HG03342 (cell line): ENCODE measurements at regions not wholly inside any gene's neighbourhood (a gene's known extent, or its start where the extent isn't known, plus 50 kb on each side); places are given as distances from the start of the nearest gene placed in this dataset.
"Not testable (repeated sequence)": the region's sequence is repeated elsewhere in the genome, so short reads cannot be mapped to it uniquely, and the experiment has no call there.

Source experiments
- ATAC-seq: cut with Tn5 transposase; IDR thresholded peaks from one replicate; pipeline ENCODE4 v1.9.1; 2021; ENCODE audit warnings: mild to moderate bottlenecking, moderate library complexity; ENCODE audit not compliant: unreplicated experiment

DNA sequence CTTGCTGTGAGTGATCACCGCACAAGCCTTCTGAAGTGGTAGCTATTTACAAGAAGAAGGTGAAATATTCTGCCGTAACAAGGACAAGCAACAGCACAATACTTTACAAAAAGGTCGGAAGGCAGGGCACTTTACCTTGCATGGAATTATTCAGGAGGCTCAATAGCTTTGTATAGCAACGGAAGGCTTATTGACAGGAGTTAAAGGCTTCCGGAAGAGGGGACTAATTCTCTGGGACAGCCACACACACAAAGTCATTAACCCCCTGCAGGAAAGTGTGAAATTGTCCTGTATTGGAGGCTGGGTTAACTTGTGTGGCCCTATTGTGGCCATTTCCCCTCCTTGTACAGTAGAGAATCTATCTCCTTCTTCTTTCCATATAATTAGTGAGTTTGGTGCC, 199.3 kb upstream of the SEMA6A start:
- no peak for ATAC-seq

DNA sequence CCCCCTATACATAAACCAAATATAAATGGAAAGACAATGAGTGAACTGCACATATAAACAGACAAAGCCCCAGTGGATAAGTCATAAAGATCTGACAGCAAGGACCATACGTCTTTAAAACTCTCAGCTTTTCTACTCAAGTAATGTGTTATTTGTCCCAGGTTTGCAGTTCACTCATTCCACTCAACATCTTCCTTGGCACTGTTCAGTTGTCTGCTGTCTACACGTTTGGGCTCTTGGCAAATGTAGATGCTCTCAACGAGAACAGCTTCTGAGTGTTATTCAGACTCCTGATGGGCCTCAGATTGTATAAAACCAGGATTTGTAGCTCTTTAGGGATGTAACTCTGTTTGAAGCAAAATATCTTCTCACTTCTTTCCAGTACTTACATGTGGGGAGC, 198.2 kb upstream of the SEMA6A start:
- no peak for ATAC-seq

DNA sequence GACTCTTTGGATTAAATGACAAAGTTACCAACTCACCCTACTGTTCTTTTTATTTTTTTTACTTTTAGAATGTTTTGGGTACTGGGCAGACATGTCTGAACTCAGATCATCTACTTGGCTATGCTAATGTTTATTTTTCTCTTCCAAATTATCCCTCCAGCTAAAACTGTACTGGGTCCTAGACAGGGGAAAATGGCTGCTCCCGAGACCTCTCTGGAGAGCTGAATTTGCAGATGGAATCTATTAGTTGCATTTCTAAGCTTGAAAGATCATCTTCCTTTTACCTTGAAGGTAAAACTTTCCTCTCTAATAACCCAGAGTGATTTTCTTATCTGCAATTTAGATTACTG, 197.5 kb upstream of the SEMA6A start:
- no peak for ATAC-seq

DNA sequence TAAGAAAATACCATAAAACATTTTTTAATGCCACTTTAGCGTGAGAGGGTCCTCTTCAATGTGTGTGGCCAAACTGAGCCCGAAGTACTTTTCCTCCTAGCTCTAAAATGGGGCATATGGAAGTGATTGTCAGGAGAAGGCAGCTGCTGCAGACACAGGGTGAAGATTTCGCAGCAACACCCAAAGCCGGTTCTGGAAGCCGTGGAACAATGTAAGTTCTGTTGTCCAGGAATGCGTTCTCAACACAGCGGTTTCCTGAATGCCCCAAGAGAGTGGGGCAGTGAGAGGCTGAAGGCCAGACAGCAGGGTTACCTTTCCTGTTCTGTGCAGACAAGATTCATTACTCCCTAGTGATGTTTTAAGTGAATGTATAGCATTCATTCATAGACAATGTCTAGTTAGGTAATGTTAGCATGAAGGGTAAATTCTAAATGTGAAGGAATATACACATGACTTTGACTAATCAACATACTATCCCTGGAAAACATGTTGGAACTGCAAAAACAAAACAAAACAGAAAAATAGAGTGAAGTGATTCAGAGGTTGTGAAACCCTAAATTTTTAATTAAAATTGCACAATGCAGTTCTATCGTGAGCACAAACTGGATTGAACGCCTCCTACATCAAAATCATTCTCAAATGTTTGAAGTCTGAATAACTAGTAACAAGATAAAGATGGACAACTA, 197.0 kb upstream of the SEMA6A start:
- no peak for ATAC-seq

DNA sequence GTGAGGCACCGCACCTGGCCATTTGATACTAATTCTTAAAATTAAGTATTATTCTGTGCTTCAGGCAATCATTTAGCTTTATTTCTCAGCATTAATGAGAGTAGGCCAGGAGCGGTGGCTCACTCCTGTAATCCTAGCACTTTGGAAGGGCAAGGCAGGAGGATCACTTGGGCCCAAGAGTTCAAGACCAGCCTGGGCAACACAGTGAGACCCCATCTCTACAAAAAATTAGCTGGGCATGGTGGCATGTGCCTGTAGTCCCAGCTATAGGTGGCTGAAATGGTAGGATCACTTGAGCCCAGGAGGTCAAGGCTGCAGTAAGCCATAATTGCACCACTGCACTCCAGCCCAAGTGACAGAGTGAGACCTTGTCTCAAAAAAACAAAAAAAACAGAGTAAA, 195.3 kb upstream of the SEMA6A start:
- ATAC-seq = not testable (repeated sequence)

DNA sequence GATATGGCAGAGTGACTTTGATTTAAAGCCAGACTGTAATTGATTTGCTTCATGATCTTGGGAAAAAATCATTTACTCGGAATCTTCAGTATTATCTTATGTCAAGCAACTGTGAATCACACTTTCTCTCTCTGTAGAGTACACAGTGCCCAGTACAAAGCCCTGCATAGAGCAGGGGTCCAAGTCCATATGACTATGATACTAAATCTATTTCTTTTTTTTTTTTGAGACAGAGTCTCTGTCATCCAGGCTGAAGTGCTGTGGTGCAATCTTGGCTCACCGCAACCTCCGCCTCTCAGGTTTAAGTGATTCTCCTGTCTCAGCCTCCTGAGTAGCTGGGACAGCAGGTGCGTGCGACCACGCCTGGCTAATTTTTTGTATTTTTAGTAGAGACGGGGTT, 194.8 kb upstream of the SEMA6A start:
- no peak for ATAC-seq

DNA sequence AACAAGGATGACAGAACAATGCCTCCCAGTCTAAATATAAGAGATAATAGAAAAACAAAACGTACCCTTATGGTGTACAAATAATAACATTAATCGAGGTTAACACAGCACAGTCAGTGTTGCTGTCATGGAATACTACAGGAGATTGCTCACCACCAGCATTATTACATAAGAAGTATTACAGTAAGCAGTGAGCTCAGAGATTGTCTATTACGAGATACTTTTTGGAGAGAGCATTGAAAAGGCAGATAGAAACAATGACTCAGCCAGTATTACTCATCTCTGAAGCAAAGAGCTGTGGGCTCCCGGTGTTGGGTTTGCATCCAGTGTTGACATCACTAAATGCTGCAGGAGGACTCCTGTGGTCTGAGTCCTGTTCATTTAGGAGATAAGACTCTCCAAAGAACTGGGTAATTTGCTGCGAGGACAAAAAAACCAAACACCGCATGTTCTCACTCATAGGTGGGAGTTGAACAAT, 191.9 kb upstream of the SEMA6A start:
- ATAC-seq = peak; percentile 59

DNA sequence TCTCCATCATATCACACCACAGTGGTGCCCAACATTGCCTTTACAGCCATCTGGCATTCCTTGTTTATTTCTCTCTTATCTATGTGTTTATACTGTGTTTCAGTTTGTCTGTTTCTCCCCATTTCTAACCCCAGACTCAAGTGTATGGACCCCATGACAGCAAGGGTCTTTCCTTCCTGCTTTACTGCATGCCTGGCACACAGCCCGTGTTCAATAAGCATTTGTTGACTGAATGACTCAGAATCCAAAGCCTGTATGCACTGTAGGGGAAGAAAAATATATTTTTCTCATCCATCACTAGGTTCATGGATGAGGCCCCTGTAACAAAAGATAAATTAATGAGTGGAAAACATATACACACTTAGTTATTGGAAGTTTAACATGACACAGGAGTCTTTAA, 190.8 kb upstream of the SEMA6A start:
- no peak for ATAC-seq

DNA sequence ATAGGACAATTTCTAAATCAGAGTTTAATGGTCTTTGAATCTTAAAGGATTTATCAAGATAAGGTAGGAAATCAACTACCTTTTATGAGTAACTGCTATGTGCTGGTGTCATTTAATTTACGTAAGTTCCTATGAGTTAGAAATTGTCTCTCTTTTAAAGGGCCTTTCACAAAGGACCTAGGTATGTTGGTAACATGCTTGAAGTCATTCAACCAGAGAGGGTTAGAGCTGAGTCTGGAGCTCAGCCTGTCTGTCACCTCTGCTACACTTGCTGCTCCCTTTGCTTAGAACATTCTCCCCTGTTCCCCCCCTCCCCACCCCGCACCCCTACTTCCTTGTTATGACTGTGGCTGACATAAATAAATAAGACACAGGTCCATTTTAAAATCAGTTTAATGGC, 190.3 kb upstream of the SEMA6A start:
- peak; percentile 35 for ATAC-seq

DNA sequence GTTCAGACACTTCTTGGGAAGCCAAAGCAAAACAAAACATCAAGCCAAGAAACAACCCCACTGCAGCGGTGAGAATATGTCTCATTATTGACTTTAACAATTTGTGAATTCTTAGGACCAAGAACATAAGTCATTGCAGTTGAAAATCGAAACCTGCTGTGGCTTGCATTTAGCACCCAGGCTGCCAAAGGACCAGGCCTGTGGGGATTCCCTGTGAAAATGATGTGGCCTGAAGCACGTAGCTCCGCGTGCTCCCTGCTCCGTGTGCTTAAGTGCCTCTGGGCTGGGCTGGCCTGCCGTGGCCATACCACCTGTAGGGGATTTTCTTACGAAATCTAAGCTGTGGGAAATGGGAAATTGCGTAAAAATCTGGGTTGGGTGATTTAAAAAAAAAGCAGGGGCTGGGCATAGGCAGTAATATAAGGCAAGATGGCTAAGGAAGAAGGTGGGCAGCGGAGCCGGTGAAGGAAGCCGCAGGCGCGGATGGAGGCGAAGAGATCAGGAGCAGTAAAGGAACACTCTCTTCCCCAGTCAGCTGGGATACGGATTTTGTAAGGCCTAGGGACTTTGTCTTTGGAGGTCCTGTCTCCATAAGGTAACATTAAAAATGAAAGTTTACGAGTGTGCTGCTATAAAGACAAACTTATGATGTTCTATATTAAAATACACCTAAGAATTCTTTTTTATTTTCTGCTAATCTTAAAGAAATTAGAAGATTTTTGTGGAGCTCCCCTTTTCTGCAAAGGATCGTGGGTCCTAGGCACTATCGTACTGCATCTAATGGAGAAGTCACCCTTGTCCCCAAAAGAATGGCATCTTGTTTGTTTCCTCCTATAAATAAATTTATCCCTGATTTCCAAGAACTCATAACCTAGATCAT, 189.6 kb upstream of the SEMA6A start:
- ATAC-seq = peak; percentile 62

DNA sequence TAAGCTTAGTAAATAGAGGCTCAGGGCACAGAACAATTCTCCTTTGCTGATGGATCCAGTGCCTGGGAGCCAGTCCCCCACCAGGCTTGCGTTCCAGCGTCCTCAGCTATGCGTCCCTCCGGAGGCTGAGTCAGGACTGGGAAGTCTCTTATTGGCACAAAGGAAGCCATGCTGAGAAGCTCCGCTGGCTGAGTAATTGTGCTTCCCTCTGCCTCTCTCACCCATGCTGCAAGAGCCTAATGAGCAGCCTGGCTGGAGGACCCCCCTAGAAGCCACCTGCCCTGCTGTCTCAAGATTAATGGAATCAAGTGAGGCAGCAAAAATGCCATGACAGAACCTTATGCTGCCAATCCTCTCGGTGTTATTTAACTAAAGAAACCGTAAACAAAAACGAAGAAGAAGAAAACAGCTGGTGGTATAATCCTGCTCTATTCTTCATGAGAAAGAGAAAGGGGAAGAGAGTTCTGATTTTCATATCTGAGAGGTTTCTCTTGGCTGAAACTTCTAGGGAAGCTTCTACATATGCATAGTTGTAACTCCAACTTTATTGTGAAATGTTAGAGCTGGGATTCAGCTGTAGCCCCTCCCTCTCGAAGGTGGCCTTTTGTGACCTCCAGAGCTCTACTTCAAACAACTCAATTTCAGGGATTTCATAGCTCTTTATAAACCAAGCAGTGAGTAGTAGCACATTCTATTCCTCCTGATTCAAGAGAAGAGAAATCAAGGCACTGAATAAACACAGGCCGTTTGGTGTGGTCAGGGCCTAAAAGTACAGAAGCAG, 185.4 kb upstream of the SEMA6A start:
- no peak for ATAC-seq

DNA sequence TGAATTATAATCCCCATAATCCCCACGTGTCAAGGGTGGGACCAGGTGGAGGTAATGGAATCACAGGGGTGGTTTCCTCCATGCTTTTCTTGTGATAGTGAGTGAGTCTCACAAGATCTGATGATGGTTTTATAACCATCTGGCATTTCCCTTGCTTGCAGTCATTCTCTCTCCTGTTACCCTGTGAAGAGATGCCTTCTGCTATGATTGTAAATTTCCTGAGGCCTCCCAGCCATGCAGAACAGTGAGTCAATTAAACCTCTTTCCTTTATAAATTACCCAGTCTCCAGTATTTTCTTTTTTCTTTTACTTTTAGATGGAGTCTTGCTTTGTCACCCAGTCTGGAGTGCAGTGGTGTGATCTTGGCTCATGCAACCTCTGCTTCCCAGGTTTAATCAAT, 182.7 kb upstream of the SEMA6A start:
- no peak for ATAC-seq

DNA sequence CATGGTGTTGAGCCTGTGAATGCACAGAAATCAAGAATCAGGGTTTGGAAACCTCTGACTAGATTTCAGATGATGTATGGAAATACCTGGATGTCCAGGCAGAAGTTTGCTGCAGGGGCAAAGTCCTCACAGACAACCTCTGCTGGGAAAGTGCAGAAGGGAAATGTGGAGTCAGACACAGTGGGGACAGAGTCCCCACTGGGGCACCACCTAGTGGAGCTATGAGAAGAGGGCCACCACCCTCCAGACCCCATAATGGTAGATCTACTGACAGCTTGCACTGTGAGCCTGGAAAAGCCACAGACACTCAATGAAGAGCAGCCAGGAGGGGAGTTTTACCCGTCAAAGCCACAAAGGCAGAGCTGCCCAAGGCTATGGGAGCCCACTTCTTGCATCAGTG, 181.9 kb upstream of the SEMA6A start:
- ATAC-seq = no peak

DNA sequence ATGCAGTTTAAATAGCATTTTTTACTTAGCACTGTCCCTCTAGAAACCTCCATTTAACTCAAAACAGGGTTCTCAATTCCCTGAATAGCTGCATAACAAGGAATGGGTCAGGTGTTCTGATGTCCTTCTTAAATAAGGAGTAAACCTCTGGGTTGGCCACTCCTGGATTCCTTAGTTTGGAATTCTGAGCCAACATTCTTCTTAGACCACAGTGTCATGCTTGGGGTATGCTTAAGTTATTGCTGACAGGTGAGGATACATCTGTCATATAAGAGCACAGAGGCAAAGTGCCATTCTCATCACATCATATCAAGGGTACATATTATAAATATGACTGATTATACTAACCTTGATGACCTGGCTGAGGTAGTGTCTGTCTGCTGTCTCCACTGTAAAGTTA, 179.9 kb upstream of the SEMA6A start:
- no peak for ATAC-seq

DNA sequence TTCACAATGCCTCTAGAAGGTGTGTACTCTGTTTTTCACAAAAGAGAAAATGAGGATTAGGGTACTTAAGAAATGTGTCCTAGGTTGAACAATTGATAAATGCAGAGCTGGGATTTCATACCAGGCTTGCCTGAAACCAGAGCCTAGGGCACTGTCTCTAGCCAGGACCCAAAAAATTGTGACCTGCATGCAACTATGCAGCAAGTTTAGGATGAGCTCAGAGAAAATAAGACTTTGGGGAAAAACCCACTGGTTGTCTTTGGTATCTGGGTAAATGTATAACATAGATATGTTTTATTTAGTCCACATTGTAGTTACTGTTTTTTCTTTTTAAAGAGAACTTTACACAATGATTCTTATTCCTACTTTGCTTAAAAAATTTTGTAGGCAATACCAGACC, 177.1 kb upstream of the SEMA6A start:
- ATAC-seq = no peak

DNA sequence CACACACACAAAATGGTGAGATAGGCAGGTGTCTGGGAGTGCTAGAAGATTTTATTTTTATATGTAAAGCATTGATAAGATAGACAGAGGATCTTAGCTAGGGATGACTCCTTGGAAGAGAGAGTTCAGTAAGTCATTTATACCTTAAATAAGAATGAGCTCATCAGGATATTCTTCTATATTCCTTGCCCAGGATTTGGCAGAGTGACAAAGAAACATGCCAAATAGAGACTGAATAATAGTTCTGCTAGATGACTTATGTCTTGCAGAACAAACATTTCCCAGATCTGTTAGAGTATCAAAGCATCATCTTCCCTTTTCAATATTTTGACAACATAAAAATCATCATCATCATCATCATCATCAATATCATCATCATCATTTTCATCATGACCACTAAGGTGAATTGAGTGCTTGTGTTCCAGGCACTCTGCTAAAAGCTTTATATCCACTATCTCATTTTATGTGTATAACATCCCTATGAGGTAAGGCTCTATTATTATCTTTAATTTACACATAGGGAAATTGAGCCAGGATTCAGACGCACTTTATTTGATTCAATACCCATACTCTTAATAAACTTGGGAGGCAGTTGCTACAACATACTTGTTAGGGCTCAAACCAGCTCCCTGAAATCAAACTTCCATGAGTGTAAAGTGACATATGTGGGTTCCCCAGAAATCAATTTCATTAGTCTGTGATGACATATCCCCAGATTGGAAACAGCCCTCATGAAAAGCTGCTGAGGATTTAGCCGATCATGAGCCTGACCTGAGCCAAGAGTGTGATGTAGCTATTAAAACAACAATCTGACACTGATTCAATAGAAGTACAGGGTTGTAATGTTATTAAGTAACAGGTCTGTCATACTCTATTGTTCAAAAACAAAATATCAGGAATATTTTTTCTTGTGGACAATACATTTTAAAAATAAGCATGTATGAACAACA, 176.3 kb upstream of the SEMA6A start:
- ATAC-seq = no peak

DNA sequence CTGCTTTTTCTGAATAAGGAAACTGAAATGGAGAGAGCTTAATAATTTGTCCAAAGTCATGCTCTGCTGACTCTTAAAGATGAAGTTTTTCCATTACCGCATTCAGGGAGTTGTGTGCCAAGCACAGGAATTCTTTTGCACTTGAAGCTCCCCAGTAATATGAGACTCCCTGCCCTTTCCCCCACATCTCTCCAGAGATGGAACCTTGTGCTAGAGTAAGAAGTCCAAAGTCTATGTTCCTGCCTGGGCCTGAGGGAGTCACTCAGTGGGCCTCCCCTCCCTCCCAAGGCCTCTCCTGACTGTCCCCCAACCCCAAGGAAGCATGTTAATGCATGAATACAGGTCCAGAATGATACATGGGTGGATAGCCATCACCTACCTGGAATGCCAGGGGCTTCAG, 173.3 kb upstream of the SEMA6A start:
- no peak for ATAC-seq

DNA sequence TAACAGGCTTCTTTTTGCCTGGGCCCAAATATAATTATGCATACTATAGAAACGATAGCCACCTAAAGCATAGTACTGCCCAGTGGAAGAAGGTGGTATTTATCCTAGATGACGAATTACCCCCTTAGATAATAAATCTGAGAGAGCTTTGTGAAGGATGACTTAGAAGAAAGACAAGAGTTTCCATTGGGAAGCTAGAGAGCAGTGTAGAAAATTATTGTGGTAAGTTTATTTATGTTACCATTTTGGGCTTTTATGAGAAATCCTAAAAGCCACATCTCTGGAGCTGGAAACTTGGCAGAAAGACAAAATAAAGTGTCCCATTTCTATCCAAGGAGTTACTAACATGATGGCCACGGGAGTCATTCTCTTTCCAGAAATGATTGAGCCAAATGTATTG, 172.0 kb upstream of the SEMA6A start:
- no peak for ATAC-seq

DNA sequence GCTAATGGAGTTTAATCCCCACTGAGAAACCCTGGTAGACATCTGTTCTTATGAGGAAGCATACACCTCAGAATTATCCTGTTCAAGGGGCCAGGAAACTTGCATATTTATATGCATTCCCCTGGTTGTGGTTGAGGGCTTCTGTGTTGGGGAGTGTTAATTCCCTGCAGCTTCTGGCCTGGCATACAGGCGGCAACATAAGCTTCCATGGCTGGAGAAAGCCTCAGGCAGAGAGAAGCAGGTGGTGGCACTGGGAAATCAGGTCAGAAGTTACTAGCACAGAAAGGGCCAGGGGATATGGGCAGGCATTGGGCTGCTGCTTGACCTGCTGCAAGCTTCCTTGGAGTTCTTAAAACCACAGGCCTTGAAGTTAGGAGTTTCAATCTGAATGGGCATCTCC, 166.1 kb upstream of the SEMA6A start:
- ATAC-seq = no peak

DNA sequence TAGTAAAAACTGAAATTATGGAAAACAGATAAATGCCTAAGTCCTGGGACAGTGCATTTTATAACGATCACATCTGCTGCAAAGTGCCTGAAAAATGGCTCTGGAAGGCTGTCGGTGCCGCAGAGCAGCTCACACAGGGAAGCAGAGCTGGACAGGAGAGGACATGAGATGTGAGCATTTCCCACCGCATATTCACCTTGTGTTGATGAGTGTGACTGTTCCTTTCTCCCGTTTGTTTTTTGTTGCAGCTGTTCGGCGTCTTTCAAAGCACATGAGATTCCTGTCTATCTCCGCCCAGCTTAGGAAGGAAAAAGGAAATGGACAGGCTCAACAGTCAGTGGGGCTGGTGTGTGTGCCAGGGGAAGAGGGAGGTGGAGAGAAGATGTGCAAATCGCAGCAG, 164.9 kb upstream of the SEMA6A start:
- ATAC-seq = no peak
